NCI-H2107 treated with DMSO at 0.1 percent for 48 hours (cell line): ENCODE measurements at regions not wholly inside any gene's neighbourhood (a gene's known extent, or its start where the extent isn't known, plus 50 kb on each side); places are given as distances from the start of the nearest gene placed in this dataset.
"Not testable (repeated sequence)": the region's sequence is repeated elsewhere in the genome, so short reads cannot be mapped to it uniquely, and the experiment has no call there.

ENCODE experiments used
- DNase-seq: peaks from one replicate; lab custom pipeline; 2025; ENCODE audit not compliant: unreplicated experiment; lab: John Stamatoyannopoulos, UW

DNA sequence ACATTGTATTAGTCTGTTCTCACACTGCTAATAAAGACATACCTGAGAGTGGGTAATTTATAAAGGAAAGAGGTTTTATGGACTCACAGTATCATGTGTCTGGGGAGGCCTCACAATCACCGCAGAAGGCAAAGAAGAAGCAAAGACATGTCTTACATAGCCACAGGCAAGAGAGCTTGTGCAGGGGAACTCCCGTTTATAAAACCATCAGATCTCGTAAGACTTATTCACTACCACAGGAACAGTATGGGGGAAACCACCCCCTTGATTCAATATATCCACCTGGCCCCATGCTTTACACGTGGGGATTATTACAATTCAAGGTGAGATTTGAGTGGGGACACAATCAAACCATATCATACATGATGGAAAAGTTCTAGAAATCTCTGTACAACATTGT, 165.3 kb downstream of the OR2B2 start:
- not testable (repeated sequence) for DNase-seq

DNA sequence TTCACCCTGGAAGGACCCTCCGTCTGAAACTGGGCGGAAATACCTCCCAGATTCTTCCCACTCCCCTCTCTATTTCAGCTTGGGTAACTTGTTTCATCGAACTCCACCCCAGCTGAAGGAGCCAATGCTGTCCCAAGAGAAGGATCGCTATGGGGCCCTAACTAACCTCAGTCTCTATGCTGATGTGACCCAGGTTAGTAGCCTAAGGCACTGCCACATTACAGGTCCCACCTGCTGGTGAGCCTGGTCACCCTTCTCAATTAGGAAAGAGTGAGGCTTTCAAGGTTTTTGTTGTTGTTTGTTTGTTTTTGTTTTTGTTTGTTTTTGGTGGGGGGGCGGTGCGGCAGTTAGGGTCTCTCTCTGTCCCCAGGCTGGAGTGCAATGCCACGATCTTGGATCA, 168.4 kb downstream of the OR2B2 start:
- no peak for DNase-seq

GRCh38 chr6:27742833-27743573, 169.2 kb downstream of the OR2B2 start:
- DNase-seq = no peak

DNA sequence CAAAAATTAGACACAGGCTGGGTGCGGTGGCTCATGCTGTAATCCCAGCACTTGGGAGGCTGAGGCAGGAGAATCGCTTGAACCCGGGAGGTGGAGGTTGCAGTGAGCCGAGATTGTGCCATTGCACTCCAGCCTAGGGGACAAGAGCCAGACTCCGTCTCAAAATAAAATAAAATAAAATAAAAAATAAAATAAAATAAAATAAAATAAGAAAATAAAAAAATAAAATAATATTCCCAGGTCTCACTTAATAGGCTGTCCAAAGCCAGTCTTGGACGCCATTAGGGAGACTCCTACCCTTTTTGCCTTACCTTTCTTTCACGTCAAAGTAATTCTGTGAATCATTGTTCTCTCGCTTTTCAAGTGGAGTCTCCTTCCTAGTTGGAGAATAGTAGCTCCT, 172.3 kb downstream of the OR2B2 start:
- DNase-seq = not testable (repeated sequence)

- DNase-seq = no peak
Observed at GRCh38 chr6:27736686-27737085, 175.5 kb downstream of the OR2B2 start.

GRCh38 chr6:27728442-27728841, 183.8 kb downstream of the OR2B2 start:
- no peak for DNase-seq

DNA sequence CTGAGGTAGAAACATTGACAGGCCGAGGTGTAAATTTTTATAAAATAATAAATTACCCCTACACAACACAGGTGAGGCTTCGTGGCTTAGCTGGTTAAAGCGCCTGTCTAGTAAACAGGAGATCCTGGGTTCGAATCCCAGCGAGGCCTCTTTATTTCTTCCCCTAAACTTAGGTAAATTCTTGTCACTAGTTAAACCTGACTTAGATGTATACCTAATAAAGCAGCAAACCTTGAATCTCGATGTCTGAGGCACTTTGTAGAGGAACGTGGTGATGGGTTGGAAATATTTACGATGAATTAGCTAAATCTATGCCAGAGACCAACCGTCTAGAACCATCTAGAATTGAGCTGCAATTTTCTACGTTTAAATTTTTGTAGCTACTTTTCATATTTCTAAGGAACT, 185.6 kb downstream of the OR2B2 start:
- no peak for DNase-seq

DNA sequence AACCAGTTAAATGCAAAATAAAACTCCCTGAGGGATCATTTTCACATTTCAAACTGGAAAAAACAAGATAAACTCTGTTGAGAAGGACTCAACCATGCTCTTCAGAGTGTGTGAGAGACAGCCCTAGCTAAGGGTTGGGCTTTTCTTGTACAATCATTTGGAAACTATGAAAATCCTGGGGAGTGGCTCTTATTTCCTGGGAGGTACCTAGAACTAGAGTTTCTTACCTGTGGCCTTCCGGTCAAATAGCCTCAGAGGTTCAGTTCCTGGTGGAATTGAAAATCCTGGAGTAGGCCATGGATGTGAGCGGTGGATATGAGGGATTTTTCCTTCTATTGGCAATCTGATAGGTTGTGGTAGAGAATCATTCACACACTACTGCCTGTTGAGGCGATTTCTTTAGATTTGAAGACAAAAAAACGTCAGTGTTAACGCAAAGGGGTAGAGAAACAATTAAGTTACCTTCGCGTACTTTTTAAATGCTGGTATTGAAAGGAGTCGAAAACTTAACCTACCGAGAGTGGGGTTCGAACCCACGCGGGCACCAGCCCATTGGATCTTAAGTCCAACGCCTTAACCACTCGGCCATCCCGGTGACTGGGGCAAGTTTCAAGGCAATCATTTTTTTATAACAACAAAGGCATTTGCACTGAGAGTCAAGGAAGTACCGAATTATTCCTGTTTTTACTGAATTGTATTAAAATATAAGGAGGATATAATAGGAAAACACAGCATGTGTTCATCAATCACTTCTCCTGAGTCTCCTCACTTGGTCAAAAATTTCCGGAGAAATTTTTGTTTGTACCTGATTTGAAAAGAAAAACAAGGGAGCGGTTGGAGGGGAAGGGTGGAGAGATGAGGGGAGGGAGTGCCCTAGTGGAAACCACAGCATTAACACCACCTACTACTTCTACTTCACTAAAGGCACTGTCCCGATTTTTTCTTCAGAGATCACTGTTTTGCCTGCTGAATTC, 191.3 kb downstream of the OR2B2 start:
- DNase-seq = no peak

DNA sequence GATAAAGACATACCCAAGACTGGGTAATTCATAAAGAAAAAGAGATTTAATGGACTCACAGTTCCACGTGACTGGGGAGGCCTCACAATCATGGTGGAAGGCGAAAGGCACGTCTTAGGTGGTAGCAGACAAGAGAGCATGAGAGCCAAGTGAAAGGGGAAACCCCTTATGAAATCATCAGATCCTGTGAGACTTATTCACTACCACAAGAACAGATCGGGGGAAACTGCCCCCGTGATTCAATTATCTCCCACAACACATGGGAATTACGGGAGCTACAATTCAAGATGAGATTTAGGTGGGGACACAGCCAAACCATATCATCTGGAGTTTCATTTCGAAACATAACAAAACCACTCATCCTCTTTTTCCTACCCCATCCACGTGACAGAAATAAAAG, 193.2 kb downstream of the OR2B2 start:
- DNase-seq = not testable (repeated sequence)

DNA sequence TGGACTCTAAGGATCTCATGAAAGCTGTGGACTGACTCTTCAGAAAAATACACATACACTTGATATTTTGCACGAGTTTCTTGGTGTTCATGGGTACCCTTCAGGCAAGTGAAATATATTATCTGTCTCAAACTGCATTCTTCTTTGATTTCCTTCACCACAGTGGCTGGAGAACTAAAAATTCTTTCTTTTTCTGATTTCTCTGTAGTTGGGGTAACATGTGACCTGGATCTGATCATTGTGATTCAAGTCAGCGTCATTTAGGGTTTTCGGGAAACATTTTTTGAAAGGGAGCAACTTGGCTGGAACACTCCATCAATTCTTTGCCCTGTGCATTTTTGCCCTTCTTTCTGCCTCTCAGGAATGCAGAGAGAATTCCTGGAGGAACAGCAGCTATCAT, 205.8 kb downstream of the OR2B2 start:
- DNase-seq = no peak

- no peak for DNase-seq
Observed at GRCh38 chr6:27700337-27700736, 211.9 kb downstream of the OR2B2 start.

DNA sequence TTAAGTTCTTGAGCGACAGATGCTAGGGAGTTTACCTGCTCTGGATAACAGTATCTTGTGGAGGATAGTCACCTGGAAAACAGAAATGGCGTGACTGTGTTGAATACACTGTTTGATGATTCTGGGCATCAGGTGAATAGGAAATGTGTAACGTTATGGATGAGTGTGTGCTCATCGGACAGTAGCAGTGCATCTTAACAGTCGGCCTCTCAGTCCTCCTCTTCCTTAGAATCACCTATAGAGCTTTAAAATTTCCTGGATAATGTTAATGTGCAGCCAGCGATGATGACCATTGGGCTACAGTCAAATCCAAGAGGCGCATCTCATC, 217.7 kb downstream of the OR2B2 start:
- no peak for DNase-seq

DNA sequence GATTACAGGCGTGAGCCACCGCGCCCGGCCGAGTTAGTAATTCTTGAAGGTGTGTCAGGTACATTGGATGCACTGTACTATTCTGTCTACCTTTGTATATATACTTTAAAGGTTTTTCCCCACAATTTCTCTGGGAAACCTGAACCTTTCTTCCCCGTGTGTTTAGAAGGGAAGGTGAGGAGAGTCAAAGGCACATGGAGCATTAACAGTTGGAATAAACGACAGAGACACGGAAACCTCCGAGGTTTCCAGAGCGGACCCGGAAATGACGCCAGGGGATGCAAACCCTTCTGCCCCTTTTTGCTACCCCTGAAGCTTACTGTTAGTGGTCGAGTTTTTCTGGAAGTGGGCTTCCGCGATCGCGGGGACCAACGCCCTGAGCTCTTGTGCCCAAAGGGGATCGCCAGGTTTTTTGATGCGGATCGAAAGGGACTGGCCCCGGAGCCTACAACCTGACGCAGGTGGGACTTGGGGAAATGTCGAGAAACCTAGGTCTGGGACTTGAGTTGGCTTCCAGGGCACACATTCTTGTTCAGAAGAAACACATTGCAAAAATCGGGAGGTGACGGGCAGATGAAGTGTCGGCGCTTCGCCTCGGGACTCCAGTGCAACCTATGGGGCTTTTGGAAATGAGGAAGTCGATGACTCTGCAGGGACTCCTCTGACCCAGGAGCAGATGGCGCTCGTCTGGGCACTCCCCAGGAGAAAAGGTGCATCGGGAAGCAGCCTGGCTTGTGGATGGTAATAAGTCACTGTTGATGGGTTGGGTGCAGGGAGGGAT, 218.2 kb downstream of the OR2B2 start:
- no peak for DNase-seq

- not testable (repeated sequence) for DNase-seq
Observed at GRCh38 chr6:27692133-27692532, 219.2 kb upstream of the ZNF184 start.

DNA sequence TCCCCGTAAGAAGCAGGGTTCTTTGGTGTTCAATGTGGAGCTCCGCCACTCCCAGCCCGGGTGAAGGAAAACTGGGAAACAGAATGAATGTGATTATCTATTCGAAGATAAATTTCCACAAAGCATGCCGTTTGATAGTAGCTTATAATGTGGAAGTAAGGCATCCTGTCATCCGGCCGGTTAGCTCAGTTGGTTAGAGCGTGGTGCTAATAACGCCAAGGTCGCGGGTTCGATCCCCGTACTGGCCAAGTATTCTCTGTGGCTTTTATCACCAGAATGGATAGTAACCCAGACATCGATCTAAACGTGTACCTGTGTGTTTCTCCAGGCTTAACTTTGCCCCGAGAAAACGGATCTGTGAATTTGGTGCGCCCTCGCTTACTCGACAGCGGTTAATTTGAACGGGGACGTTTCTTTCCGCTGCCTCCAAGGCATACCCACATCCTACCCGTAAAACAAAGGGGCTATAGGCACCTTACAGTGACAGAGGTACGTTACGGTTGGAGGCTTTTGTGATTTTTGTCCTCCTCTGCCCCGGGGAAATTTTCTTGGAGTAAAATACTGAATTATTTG, 215.2 kb upstream of the ZNF184 start:
- peak; percentile 47 for DNase-seq

- peak; percentile 12 for DNase-seq
Observed at GRCh38 chr6:27687154-27688013, 214.5 kb upstream of the ZNF184 start.

- no peak for DNase-seq
Observed at GRCh38 chr6:27685279-27685678, 212.4 kb upstream of the ZNF184 start.

- DNase-seq = no peak
Observed at GRCh38 chr6:27684264-27685211, 211.6 kb upstream of the ZNF184 start.
